WI38 (cell line): ENCODE measurements at regions not wholly inside any gene's neighbourhood (a gene's known extent, or its start where the extent isn't known, plus 50 kb on each side); places are given as distances from the start of the nearest gene placed in this dataset.

ENCODE experiments used
- H3K4me3 ChIP-seq: 2 replicates; pipeline ENCODE4 v1.5.1; 2011; ENCODE audit warnings: low read depth, mild to moderate bottlenecking, control low read depth, low read length
- TF ChIP-seq, protein P1 (sequence below): IDR thresholded peaks from 2 replicates; pipeline ENCODE4 v1.5.1; 2012; ENCODE audit warnings: low read depth, mild to moderate bottlenecking, control low read depth, low read length

DNA sequence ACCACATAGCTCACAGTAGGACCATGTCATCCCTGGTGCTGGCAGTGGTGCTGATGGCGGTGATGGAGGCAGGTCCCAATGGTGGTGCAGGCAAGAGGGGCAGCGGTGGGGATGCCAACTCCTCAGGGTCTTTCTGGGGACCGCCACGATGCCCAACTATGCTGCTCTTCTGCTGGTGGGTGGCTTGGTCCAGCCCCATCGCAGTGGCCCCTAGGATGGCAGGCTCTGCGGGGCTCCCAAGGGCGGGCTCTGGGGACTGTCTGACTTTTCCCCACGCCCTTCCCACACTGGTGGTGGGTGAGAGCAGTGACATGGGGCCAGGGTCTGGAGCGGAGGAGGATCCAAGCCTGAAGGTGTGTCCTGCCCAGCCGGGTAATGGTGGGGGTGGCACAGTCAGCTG, 288.9 kb upstream of the RIOK2 start:
- TF ChIP-seq, protein P1, sequence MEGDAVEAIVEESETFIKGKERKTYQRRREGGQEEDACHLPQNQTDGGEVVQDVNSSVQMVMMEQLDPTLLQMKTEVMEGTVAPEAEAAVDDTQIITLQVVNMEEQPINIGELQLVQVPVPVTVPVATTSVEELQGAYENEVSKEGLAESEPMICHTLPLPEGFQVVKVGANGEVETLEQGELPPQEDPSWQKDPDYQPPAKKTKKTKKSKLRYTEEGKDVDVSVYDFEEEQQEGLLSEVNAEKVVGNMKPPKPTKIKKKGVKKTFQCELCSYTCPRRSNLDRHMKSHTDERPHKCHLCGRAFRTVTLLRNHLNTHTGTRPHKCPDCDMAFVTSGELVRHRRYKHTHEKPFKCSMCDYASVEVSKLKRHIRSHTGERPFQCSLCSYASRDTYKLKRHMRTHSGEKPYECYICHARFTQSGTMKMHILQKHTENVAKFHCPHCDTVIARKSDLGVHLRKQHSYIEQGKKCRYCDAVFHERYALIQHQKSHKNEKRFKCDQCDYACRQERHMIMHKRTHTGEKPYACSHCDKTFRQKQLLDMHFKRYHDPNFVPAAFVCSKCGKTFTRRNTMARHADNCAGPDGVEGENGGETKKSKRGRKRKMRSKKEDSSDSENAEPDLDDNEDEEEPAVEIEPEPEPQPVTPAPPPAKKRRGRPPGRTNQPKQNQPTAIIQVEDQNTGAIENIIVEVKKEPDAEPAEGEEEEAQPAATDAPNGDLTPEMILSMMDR, result no peak
- H3K4me3 ChIP-seq, result no peak overlapping the region

DNA sequence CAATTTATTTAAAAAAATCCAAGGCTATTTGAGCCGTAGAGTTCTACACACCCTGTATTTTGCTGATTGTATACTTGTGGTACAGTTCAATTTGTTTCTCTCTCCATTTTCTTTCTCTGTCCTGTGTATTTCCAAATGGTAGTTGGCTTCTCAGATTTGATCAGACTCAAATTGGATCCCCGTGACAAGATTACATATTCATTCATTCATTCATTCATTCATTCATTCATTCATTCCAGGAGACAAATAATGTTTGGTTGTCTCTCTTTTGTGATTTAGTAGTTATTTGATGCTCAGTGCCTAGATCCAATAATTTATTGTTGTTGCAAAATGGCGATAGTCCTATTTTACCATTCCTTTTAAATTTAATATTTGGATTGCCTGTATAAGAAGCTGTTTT, 292.8 kb upstream of the RIOK2 start:
- TF ChIP-seq, protein P1, result no peak
- no peak overlapping the region for H3K4me3 ChIP-seq

DNA sequence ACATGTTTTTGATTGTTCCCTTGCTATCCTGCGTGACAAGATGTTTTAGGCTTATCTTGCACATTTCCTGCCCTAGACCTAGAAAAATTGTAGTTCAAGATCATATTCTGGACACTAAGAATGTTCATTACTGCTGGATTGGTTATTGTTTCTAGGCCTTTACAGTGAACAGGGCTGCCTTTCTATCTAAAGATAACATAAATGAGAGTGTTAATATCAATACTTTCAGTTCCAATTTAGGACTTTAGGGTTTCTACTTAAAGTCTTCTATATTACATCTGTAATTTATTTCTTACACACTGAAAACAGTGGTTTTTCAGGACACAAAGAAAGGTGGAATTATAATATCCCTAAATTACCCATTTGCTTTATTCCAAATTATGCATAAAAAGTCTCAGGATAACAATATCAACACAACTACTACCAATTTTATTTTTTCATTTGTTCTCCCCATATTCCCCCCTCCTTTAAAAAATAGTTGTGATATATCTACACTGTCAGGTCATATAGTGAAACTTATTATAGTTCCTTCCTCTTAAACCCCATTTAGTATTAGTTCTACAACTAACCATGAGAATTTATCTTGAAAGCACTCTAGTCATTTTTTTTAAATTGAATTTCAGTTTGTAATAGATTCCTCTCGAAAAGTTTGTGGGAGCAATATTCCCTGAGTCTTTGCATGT, 293.9 kb upstream of the RIOK2 start:
- TF ChIP-seq, protein P1, result no peak
- no peak overlapping the region for H3K4me3 ChIP-seq

DNA sequence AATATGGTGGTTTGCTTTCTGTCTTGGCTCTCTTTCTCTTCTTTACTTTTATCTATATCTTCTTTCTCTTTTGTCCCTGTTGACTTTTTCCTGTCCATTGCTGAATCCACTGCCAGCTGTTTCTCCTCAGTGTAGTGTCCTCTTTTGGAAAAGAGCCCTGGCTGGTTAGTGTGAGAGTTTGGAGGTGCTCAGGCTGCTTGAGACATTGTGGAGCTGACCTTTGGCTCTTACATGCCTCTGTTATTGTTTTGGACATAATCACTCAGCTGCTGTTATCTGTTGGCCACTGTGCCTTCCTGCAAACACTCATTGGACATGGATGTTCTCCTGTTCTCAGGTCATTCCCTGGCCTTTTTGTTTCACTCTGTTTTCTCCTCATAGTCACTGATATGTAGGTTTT, 295.4 kb upstream of the RIOK2 start:
- no peak overlapping the region for H3K4me3 ChIP-seq
- TF ChIP-seq, protein P1, result no peak

DNA sequence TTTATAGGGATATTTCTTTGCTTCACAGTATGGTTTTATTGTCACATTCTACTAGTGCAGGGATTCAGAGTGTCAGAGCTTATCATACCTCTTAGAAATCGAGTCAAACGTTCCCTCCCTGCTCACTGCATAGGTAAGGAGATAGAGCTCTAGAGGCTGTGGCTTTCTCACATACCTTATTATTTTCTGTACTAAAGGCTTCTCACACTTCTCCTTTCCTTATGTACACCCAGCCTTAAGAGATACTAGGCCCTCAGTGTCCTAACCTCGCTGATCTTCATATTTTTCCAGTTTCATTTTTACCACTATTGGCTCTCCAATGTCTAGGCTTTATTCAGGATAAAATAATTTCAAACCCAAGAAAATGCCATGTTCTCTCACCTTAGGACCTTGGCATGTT, 297.3 kb upstream of the RIOK2 start:
- TF ChIP-seq, protein P1, result no peak
- no peak overlapping the region for H3K4me3 ChIP-seq

DNA sequence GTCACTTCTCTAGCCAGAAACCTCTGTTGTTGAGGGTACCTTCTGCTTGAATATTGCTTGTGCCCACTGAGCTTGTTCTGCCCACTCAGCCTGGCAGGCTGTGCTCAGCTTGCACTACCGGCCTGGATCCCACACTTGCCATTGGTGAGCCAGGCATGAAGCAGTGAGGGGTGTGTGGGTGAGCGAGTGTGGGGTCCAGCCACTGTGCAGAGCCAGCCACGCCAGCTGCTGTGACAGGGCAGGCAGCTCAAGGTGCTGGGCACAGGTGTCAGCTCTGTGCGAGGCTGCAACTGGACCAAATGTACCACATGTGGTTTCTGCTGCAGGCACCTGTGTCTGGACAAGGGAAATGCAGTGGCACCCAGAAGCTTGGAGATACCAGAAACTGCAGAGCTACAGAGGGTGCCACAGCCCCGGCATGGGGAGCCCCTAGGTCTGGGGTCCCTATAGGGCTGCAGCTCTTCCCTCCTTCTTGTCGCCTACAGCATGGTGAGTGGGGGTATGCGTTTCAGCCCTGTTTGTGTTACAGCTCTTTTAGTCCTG, 305.1 kb upstream of the RIOK2 start:
- no peak overlapping the region for H3K4me3 ChIP-seq
- TF ChIP-seq, protein P1, result no peak

DNA sequence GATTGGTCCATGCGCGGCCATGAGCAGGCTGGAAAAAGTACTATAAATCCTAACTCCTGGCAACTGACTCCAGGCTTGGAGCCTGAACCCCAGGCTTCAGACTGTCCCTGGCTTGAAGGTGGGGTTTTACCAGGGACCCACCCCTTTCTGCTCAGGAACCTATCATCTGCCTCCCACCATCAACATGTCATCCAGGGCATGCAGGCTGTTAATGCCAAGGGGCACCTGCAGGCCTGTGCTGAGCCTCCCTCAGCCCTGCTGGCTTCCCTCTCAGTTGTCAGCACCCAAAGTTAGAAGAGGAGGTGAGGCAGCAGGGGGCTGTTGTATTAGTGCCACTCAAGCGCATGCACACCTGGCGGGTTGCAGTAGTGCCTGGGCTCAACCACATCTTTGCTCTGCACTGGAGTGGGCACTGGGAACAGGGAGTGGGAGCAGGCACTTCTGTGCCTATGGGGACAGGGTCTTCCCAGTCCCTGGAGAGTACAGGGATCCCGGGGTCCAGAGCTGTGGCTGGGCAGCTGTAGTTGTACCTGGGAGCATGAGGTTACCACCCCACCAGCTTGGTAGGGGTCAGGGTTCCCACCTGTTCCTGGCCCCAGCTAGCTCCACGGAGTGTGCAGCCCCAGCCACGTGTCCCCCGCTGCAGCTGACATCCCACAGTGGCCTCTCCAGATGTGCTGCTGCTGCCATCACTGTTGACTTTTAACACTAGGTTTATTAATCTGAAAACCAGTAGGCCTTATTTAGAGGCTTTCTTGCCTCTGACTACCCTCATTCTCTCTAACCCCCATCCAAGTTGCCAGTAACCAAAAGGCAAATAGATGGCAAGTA, 306.2 kb upstream of the RIOK2 start:
- H3K4me3 ChIP-seq, result no peak overlapping the region

More for the DNA sequence above, 306.2 kb upstream of the RIOK2 start:
- TF ChIP-seq, protein P1, result no peak
